ENCODE measurements at regions not wholly inside any gene's neighbourhood (a gene's known extent, or its start where the extent isn't known, plus 50 kb on each side); places are given as distances from the start of the nearest gene placed in this dataset.
"Not testable (repeated sequence)": the region's sequence is repeated elsewhere in the genome, so short reads cannot be mapped to it uniquely, and the experiment has no call there.

DNA sequence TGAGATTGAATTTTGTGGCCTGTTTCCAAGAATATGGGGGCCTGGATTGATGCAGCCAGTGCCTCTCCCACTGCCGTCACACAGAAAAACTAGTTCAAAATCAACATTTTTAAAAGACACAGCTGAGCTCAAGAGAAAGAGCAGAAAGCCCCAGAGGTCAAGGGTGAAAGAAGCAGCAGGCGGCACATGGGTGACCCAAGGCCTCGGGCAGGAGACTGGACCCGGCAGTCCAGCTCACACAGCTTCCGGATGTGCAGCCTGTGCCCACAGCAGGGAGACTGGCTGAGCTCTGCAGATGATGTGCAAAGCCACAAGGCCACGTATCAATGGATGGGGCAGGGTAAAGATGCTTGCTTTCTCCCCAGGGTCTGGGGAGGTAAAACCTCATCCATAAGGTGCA, 50.4 kb upstream of the RNF32 start:
- DNase-seq (ENCODE audit: low spot score), result no peak

DNA sequence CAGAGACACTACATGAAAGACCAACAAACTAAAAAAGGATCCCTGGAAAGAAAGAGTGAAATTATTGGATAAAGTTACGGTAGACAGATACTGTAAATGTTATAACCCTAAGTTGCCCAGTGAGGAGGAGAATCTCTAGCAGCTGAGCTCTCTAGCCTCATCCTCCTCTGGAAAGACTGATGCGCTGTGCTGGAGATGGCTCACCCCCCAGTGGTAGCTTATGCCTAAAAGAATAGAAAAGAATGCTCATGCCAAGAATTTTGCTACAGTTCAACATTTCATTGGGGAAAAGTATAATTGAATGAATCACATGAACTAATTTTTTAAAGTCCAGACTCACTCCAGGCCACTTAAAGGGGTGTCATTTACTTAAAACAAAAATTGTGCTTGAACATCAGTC, 50.8 kb upstream of the RNF32 start:
- no peak for DNase-seq (ENCODE audit: low spot score)

DNA sequence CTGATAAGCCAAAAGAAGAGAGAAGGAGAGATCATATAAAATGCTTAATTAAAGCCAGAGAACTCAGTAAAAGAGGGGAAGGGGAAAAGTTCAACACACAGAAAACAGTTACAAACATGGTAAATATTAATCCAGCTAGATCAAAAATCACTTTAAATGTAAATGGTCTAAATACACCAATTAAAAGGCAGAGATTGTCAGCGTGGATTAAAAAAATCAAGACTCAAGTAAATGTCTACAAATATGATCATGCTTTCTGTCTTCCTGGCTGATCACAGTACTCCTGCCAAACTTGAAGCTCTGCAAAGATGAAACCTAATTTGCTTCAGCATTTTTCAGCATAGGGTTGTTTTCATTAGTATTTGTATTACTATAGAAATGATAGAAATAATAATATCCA, 54.6 kb upstream of the RNF32 start:
- no peak for DNase-seq (ENCODE audit: low spot score)

DNA sequence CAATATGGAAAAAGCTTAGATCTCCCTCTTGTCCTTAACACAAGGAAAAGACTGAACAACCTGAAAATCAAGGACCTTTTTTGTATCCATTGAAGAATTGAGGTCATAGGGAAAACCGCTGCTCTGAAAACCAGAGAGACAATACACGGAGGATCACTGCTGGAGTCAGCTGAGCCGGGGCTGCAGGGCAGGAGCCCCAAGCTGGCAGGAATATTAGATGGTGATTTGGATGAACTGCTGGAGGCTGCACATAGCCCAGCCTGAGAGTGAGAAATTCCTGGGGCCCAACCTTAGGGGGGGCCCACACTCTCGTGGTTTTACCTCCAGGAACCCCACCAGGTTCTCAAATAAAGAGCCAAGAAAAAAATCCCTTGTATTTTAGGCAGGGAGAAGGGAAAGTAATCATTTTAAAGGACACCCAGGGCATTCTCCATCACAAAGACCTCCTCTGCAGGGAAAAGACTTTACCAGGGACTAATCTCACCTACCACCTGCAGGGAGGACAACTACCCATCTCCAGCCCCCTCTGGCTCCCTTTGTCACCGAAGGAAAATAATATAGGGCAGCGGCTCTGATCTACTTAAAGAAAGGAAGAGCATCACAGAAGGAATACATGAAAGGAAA, 55.4 kb upstream of the RNF32 start:
- no peak for DNase-seq (ENCODE audit: low spot score)

DNA sequence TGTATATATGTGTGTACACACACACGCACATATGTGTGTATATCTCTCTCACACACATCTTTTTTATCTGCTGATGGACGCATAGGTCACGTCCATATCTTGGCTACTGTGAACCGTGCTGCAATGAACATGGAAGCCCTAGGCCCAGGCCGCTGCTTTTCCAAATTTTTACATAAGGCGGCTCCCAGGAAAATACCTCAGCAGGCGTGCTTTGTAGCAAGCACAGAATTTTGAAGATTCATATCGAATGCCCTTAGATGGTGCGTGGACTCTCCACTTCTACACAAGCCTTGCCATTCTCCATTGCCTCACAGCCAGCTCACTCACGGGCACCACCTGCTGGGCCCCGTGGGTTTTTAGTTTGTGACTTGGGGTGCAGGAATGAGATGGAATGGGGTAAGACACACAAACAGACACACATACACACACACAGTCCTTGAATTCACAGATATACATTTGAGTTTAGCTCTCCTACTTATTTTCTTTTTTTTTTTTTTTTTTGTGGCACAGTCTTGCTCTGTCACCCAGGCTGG, 57.9 kb upstream of the RNF32 start:
- DNase-seq (ENCODE audit: low spot score), result no peak

DNA sequence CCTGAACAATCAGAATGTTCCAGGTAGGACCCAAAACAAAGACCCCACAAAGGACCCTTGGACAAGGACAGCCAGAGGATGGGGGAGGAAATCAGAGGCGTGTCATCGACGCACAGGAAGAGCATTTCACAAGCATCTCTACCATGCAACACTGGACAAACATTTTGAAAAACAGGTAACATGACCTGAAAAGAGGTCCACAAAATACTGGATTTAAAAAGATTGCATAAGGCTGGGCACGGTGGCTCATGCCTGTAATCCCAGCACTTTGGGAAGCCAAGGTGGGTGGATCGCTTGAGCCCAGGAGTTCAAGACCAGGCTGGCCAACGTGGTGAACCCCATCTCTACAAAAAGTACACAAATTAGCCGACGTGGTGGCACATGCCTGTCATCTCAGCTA, 60.5 kb upstream of the RNF32 start:
- DNase-seq (ENCODE audit: low spot score), result no peak

DNA sequence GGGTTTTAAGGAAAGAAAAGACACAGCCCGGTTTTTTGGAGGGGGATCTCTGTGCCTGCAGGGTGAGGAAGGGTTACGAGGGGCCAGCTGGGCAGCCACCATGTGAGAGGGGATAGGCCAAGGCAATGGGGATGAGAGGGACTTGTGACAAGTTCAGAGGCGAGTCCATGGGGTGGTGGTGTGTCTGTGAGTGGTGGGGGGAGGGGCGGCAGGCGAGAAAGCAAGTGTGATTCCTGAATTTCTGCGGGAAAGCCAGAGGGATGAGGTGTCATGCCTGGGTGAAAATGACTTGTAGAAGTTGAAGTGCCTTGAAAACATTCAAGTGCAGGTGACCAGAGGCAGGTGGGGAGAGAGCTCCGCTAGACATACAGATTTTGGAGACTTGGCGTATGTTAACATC, 61.0 kb upstream of the RNF32 start:
- no peak for DNase-seq (ENCODE audit: low spot score)

DNA sequence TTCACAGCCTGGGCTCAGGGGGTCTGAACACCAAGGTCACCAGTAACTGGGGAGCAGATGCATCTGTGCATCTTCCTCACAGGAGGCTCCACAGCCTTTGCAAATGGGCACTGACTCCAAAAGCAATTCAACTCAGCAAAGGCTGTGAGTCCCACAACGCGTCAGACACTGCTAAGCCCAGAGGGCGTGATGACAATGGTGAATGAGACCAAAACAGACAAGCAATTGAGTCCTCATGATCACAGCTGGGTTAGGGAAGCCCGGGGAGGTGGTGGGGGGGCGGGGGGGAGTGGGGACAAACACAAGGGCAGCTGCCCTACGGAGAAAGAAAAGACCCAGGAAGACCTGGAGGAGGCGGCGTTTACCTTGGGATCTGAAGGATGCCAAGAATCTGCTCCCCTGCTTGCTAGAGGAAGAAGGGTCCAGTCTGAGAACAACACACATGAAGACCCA, 61.6 kb upstream of the RNF32 start:
- DNase-seq (ENCODE audit: low spot score), result no peak

DNA sequence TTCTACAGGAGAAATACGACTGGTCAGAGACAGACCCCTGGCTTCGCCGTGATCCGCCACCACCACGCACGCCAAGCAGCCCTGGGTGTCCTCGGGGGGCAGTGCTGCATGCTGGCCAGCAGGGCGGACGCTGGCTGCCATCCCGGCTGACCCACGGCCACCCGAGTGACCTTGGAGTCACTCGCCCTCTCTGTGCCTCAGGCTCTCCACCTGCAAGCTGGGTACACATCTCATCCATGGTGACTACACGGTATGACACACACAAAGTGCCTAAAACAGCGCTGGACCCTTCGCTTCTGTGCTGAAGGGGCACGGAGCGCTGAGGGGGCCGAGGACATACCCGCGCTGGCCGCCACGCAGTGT, 62.0 kb upstream of the RNF32 start:
- no peak for DNase-seq (ENCODE audit: low spot score)

DNA sequence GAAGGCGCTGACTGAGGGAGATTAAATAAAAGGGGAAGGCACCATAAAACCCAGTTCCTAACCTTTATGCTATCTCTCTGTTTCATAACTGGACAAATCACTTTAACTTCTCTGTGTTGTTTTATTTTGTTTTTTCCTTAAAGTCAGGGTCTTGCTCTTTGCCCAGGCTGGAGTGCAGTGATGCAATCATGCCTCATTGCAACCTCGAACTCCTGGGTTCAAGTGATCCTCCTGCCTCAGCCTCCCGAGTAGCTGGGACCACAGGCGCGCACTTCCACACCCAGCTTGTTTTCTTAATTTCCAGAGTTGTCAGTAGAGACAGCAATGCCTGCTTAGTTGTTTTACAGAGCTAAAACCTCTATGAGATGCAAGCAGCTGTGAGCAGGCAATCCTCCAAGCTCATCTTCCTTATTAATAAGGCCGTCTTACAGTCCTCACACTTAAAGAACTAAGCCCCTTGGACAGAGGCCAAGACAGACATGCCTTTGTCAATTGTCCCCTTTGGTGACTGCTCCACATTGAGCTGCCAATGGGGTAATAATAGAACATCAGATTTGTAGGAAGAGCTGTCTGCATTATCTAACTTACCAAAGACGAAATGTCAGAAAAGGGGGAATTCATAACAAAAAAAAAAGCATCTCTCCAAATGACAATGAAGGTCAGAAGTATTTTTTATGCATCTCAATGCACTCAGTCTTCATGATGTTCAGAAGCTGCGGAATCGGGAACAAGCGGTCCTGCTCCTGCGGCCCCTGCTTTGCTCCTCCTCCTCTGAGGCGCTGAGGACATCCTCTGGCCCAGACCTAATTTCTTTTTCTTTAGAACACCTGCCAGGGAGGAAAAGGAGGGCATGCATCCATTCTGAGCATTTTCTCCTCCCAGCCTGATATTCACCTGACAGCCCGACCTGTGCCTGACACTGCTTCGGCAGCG, 62.7 kb upstream of the RNF32 start:
- DNase-seq (ENCODE audit: low spot score), result no peak

DNA sequence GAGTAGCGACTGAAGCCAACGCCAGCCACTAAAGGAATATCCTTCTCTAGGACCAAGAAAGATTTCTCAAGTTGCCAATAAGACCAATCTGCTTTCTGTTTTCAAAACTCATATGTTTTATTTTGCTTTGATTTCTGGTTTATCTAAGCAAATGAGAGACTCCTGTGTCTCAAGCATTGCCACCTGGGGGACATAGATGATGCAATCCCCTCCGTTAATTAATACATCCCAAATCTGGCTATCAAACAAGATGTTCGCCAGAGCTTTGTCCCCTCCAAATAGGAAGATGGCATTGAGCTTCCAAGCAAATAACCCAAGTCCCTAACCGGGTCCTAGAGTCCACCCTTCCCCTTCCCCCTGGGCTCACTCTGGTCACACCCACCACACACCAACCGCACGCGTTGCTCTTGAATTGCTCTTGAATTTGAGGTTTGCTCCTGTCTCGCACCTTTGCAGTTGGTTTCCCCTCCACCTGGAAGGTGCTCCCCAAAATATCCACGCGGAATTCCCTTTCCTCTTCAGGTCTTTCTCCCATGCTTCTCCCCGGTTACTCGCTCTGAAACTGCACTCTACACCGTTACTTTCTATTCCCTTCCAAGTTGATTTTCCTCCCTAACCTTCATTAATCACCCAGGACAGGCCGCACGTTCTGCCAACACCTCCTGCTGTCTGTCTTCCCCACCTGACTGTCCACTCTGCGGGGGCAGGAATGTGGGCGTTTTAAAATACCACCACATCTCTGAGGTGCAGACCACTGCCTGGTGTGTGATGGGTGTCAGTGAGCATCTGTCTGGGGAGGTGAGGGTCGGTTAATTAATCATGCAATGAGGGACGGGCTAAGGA, 64.1 kb upstream of the RNF32 start:
- DNase-seq (ENCODE audit: low spot score), result no peak

DNA sequence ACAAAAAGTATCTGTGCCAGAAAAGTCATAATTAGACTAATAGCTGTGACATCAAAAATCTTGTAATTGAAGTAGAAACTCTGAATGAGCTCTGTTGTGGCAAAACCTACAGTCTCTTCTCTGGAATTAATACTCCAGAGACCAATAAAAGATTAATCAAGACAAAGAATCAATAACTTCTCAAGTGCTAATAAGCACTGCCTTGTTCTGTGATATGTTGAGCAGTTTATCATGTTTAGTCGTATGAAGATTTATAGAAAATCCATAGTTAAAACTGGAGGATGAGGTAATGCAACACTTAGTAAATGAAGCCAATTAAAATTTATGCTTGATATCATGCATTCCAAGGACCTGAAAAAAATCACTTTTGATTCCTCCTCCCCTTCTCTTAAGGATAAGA, 72.3 kb upstream of the RNF32 start:
- DNase-seq (ENCODE audit: low spot score), result no peak

DNA sequence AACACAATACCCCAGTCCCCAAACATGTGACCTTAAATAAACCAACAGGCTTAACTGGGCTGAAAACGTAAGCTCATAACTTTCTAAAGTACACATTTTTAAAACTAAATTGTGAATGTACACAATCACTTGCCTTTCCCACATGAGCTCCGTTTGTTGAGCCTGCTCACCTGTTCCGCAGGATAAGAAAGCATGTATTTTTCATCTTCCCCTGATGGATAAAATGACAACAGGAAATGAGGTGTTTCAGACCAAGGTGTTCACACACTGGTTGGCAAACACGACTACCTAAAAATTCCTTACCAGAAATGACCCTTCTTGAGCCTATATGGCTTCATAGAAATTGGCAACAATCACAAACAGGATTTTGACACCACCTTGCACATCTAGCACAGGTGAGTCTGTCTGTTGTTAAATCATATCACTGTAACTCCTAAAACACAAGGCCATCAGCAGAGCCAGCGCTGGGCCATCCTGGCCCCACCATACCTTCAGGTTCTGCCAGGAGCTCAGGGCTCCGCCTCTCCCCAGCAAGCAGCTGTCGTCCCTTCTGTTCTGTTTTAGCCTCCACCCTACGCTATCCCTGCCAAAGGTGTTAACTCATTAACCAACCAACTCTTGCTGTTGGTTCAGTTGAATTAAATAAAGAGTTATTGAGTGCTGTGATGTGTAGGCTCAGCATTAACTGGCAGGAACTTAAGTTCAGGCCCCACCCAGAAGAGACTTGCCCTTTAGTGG, 73.6 kb upstream of the RNF32 start:
- no peak for DNase-seq (ENCODE audit: low spot score)

DNA sequence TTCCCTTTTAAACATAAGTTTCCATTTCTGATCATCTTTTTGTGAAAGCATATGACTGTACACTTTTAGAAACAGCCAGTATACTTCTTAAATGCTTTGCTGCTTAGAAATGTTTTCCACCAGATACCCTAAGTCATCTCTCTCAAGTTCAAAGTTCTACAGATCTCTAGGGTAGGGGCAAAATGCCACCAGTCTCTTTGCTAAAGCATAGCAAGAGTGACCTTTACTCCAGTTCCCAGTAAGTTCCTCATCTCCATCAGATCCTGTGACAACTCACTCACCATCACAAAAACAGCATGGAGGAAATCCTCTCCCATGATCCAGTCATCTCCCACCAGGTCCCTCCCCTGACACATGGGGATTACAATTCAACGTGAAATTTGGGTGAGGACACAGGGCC, 75.6 kb upstream of the RNF32 start:
- not testable (repeated sequence) for DNase-seq (ENCODE audit: low spot score)

DNA sequence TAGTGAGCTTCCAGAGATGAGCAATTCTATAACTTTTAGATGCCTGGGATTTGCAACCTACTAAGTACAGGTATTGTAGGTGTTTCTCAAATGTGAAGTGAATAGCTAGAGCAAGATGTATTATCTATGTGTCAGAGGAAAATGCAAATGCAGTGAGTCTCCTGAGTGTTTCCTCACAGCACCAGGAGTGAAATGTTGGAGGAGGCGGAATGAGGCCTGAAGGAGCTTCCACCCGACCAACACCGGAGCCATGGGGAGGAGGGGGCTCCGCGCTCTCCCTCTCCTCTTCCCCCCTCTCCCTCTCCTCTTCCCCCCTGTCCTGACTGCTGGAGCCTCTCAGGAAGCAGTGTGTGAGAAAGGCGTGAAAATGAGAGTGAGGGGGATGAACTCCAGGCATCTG, 79.9 kb upstream of the RNF32 start:
- DNase-seq (ENCODE audit: low spot score), result no peak

DNA sequence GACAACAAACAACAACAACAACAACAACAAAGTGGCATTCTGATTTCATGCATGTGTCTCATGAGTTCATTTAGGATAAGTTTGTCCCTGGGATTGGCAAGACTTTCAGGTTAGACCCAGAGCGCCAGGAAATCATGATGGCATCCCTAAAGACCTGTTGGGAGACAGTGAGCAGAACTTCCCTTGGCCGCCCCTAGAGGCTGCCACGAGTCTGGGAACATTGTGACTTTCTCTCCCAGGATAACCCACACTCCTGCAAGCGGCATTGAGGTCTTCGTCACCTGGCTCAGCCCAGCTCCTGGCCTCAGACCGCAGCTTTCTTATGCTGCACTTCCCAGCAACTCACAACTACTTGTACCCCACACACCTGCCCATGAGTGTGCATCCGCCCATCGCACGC, 80.5 kb upstream of the RNF32 start:
- DNase-seq (ENCODE audit: low spot score), result no peak

DNA sequence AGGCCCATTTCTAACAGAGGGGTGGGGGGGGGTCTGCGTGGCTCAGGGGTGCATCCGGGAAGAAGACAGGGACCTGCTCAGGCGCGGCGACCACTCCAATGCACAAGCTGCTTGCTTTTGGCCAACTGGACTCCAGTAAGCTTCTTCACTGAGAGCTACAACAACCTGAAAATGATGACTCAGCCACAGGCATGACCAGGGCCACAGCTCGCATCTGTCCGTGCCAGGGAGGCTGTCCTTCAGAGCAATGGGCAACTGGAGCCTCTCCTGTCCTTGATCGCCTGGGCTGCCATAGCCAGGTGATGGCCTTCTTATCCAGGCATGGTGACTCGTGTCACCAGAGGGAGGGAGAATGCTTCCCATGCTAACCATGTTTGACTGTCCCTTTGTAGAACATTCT, 81.6 kb upstream of the RNF32 start:
- no peak for DNase-seq (ENCODE audit: low spot score)

DNA sequence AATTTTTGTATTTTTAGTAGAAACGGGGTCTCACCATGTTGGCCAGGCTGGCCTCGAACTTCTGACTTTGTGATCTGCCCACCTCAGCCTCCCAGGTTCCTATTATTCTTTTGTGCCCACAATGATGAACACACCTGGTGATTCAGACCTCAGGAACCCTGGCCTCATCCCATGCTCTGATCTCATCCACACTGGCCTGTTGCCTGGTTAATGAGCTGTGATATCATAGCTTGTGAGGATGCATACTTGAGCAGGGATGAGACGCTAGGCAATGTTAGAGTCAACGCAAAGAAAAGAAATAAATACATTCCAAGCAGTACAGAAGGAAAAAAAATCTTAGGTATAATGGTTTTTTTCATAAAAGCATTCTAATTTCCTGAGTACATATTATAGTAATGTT, 82.4 kb upstream of the RNF32 start:
- no peak for DNase-seq (ENCODE audit: low spot score)

DNA sequence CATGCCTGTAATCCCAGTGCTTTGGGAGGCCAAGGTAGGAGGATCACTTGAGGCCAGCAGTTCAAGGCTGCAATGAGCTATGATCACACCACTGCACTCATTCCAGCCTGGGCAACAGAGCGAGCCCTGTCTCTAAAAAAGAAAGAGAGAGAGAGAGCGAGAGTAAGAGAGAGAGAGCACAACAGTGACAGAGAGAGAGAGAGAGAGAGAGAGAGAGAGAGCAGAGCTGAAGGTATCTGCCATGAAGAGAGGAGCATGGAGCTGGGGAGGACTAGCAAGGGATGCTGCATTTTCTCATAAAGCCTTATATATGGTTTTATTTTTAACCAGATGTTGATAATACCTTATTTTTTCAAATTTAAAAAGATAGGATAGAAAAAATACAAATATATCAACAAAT, 84.5 kb upstream of the RNF32 start:
- no peak for DNase-seq (ENCODE audit: low spot score)

DNA sequence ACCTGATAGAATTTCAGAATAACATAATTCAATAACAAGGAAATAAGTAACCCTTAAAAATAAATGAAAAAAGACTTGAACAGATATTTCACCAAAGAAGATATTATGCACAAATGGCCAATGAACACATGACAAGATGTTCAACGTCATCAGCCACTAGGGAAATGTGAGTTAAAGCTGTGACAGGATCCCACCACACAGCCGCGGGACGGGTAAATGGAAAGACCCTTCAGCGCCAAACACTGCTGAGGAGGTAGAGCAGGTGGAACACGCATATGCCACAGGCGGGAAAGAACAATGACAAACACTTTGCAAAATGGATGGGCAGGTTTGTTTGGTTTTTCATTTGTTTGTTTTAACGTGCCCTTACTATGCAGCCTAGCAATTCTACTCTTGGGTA, 86.1 kb upstream of the RNF32 start:
- DNase-seq (ENCODE audit: low spot score), result no peak

DNA sequence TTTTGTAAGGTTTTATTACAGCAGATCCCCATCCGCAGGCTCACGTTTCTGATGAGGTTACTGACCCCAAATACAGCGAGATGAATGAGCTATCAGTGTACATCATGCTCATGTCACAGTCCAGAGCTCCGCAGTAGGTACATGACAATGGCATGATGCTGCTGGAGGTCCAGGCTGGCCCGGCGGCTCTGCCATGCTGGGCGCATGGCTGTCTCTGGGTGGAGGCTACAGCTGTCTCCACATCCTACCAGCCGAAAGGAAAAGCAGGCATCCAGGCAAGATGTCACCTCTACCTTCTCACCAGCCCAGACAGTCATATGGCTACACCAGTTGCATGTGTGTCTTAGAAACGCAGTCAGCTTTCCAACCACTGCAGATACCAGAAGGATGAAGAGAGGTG, 90.9 kb upstream of the RNF32 start:
- no peak for DNase-seq (ENCODE audit: low spot score)

Measured in CD4-positive, alpha-beta T cell treated with Interleukin-15 for 4 hours (primary cell).